HG02840 (cell line): ENCODE measurements at regions not wholly inside any gene's neighbourhood (a gene's known extent, or its start where the extent isn't known, plus 50 kb on each side); places are given as distances from the start of the nearest gene placed in this dataset.
A peak's percentile ranks its signal among the peaks of the same experiment; 100 is the strongest.
"Not testable (repeated sequence)": the region's sequence is repeated elsewhere in the genome, so short reads cannot be mapped to it uniquely, and the experiment has no call there.

ENCODE experiments used
- ATAC-seq: cut with Tn5 transposase; IDR thresholded peaks from one replicate; pipeline ENCODE4 v1.9.1; 2021; ENCODE audit warnings: mild to moderate bottlenecking, moderate library complexity, moderate number of reproducible peaks; ENCODE audit not compliant: unreplicated experiment, low FRiP score

DNA sequence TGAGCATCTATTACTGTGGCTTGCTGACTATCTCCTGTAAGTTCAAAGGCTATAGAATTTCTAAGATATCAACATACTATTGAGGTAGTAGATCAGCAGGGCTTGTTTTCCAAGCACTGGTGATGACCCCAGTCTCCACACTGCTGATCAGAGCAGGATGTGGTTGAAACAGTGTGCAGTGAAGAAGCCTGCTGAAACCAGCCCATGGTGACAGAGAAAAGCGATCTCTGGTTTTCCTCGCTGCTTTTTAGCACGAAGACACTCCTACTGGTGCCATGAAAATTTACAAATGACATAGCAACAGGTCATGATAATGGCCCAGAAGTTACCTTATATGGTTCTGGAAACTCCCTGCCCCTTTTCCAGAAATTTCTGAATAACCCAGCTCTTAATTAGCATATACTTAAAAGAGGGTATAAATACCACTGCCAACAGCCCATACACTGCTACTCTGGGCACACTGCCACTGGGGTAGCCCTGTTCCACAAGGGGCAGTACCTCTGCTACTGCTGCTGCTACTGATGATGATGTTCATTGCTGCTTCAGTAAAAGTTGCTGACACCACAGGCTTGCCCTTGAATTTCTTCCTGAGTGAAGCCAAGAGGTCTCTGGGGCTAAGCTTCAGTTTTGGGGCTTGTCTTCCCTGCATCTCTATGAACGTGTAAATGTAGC, 1689.5 kb upstream of the PCDH10 start:
- ATAC-seq, result no peak

DNA sequence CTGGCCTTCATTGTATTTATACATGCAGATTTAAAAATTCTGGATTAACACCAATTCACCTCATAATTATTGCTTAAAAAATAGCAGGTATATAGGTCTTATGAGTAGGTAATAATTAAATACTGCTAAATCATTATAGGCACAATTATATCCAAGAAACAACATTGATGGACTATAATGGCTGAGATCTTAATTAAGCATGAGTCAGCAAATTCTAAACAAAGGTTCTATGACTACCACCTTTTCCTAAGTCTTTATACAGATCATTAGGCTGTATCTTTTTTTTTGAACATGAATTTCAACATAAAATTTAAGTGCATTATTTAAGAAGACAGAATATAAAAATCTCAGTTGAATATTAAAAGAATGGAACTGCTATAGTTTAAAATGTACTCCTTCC, 1678.7 kb upstream of the PCDH10 start:
- ATAC-seq, result no peak

DNA sequence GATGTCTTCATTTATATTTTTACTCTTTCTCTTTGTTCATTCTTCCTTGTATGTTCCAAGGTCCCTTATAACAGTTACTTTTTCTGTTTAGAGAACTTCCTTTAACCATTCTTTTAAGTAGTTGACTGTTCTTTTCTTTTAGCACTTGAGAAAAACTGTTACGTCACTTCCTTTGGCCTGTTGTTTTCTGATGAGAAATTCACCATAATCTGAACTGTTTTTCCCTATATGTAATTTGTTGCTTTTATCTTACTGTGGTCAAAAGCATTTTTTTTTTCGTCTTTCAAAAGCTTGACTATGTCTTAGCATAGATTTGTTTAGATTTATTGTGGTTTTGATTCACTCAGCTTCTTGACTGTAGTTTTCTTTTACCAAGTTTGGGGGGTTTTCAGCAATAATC, 1660.3 kb upstream of the PCDH10 start:
- no peak for ATAC-seq

DNA sequence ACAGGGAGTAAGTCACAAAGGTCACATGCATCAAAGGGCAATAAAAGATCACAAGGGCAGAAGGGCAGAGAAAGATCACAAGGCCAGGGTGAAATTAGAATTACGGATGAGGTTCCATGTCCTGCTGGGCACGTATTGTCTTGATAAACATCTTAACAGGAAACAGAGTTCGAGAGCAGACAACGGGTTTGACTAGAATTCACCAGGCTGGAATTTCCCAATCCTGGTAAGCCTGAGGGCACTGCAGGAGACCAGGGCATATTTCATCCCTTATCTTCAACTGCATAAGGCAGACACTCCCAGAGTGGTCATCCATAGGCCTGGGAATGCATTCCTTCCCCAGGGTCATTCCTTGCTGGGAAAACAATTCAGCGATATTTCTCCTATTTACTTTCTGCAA, 1652.9 kb upstream of the PCDH10 start:
- not testable (repeated sequence) for ATAC-seq

DNA sequence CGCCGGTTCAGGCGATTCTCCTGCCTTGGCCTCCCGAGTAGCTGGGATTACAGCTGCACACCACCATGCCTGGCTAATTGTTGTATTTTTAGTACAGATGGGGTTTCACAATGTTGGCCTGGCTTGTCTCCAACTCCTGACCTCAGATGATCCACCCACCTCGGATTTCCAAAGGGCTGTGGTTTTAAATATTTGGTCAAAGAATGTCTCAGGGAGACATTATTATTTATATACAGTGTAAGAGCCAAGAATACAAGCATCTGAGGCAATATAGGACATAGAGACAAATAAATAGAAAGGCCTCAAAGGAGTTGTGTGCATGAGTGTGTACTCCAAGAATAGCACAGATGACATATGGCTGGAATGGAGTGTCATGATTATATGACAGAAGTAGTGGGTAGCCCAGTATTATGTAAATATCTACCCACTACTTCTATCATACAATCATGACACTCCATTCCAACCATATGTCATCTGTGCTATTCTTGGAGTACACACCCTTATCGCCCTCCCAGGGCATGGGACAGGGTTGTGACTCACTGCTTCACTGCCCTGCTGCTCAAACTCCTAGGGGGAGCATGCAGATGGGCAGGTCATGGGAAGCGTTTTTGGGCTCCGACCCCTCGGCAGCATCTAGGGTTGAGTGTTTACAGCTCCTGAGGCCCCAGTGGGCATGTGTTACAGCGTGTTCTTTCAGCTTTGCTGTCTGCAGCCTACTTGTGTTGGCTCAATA, 1649.8 kb upstream of the PCDH10 start:
- no peak for ATAC-seq

DNA sequence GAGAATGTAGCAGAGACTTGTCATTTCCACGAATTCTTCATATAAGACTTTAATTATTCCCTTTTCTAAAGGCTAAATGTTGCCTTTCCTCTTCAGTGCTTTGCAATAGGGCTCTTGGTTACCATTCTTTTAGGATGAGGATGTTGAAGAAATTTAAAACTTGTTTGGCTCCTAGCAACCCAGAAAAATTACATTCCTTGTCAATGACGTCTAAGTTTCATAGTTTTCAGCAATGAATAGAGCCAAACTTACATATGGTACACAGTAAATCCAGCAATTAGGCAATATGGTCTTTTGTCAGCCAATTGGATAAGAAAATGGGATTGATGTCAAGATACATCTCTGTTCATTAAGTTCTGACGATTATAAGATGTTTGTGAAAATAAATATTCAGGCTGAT, 1639.6 kb upstream of the PCDH10 start:
- no peak for ATAC-seq

DNA sequence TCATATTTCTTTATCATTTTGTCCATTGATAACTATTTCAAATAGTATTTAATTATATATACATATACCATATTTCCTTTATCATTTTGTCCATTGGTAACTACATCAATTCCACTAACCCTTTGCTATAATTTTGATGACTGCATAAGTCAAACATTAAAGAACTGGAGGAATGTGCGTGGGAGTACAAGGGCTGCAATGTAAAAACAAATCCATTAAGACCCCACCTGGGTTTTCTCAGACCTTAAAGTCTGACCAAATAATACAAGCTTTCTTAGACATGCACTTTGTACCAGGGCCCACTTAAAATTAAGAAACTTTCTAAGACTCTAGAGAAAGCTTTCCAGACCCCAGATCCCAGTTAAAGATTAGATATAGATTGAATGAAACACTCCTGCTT, 1622.4 kb upstream of the PCDH10 start:
- ATAC-seq, result no peak

DNA sequence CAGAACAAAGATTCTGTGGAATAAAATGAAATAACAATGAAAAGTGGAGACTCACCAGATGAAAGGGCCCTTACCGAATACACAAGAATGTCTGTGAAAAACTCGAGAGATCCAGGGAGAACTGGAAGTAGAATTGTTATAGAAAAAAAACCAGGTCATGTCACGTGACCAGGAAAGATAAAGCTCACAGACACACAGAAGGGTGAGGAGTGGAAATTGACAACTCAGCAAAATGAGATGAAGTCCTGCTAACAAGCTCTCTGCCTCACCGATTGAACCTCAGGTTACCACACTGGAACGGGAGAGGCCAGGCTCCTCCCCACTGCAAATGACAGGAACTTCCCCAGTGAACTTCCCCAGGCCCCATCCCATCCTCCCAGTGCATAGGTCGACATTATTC, 1618.0 kb upstream of the PCDH10 start:
- ATAC-seq, result no peak

DNA sequence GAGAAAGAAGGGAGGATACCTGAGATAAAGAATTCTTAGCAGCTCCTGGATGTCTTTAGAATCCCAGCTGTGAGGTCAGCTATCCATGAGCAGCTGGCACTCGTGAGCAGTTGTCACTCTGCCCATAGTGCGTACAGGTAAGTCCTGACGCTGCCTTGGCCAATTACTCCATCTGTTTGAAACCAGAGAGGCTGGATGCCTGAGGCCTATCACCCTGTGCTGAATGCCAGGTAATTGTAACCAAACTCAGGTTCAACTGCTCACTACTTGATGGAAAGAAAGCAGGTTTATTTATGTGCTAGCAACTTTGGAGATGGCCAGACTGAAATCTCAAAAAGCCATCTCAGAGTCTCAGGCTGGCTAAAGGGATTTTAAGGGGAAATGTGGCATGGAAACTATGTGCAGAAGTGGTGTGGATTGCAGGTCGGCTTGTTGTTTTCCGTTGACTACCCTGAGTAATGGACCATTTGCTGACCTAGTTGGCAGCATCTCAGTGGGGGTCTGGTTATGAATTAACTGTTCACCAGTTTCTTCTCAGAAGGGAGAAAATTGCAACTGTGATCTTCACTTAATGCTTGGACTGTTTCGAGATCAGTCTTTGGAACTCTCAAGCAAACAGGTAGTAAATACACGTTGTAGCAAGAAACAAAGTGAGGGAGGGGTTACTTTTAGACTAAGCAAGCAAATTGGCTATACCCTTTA, 1614.0 kb upstream of the PCDH10 start:
- ATAC-seq, result no peak

DNA sequence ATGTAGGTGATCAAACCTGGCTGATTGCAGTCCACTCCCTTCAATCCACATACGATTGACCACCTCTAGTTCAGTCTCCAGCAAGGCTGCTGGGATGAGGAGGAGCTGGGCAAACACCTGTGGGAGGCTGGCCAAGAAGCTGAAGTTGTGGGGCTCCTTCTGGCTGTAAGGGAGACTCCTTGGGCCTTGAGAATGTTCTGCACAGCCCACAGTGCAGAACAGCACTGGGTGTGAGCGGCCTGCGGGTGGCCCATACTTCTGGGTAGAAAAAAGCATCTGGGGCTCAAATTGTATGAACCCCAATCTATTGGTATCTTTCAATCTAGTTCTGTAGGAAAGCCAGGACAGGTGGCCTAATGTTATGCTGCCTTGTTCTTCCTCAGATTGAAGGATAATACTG, 1608.8 kb upstream of the PCDH10 start:
- no peak for ATAC-seq

DNA sequence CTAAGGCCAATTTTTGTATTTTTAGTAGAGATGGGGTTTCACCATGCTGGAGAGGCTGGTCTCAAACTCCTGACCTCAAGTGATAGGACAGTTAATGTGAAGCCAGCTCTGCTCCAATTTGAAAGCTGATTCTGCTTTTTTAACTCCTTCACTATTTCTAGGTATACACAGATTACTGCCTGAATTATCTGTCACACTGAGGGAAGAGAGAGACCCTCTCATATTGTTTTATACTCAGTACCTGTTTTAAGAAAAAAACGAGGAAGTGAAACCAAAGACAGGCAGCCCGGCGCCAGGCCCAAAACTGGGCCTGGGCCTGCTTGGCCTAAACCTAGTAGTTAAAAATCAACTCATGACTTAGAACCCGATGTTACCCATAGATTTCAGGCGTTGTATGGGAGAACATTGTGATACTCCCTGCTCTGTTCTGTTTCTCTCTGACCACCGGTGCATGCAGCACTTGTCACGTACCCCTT, 1601.5 kb upstream of the PCDH10 start:
- peak; percentile 85 for ATAC-seq

DNA sequence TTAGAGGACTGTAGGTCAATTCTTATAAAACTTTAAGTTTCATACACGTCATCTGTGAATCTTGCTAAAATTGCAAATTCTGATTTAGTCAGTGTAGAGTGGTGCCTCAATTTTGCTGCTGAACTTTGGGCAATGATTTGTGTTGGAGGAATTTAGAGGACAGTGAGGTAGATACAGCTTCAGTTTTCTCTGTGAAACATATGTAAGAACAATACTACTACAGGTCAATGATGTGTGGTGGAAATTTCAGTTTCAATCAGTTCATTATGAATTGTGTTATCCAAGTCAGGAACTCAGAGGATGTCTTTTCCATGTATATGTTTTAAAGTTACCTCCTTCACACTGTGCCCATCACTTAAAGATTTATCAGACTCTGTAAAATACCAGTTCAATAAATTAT, 1597.8 kb upstream of the PCDH10 start:
- no peak for ATAC-seq

DNA sequence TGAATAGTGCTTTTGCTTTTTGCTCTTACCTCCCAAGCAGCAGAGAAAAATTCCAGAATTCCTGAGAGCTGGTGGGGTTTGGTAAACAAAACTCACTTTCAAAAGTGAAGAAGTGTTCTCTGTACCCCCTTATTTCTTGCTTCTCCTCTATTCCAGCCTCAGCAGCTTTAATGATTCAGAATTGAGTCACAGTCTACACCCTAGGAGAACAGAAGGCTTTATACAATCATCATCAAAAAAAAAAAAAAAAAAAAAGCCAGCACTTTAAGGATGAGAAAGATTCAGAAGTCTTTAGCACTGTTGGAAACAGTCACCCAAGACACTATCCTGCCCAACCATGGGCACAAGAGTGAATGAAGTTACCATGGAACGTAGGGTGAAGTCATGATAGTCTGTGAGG, 1583.1 kb upstream of the PCDH10 start:
- ATAC-seq, result no peak

DNA sequence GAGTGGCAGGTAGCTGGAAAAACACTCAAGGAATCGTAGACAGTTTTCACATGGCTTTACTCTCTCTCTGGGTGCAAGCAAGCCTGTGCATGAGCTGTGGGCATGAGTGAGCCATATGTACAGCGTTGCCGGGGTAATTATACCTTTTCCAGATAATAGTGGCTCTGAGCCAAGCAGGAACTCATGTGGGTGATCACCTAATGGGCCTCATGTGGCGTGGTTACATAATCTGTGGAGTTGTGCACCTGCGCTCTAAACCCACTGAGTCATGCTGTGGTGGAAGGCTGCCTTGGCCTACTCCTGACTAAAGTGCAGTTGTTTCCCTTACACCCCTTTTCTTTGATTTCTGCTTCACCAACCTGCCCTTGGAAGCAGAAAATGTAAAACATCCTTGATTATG, 1564.5 kb upstream of the PCDH10 start:
- ATAC-seq, result no peak

DNA sequence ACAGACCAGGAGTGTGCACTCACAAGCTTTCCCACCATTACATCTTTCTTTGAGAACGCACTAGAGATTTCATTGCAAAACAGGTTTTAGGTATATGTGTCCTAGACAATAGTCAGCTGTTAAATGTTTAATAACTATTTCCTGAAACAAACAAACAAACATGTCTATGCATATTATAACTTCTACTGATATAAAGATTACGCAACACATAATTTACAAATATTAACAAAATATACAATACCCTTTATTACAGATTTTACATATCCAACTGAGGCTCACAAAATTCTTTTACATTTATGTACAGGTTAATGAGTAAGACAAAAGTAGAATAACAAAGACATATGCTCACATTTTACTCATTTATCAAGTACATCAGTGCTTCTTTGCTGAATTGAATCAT, 1554.0 kb upstream of the PCDH10 start:
- ATAC-seq, result no peak

DNA sequence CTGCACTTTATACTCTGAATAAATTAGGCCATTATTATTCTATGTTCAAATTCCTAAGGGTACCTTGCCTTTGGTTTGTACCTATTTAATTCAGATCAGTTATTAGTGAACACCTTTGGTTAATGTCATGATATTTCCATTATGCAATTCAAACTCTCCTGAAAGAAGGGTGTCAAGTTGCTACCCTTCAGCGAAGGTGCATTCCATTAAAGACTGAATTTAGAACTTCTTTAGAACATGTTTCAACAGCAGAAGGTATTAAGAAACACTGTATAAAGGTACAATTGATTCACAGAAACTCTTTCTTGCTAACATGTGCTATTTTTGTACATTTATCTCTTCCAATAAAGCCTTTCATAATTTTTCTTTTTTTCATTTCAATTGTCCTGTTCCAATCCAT, 1545.4 kb upstream of the PCDH10 start:
- no peak for ATAC-seq

DNA sequence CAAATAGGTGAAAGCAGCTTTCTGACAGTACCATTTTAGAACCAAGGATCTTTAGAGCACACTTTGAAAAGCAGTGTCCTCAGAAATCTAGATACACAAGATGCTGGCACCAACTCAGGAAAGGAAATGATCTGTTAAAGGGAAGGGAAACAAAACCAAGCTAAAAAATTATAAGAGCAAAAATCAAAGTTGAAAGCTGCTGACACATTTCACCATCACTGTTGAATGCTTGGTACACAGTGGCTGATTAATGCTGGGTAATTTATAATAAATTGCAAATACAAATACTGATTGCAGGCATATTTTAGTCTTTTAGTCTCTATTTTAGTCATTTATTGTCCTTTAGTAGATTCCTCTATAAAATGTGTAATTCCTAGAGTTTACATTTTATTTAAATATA, 1540.1 kb upstream of the PCDH10 start:
- no peak for ATAC-seq

DNA sequence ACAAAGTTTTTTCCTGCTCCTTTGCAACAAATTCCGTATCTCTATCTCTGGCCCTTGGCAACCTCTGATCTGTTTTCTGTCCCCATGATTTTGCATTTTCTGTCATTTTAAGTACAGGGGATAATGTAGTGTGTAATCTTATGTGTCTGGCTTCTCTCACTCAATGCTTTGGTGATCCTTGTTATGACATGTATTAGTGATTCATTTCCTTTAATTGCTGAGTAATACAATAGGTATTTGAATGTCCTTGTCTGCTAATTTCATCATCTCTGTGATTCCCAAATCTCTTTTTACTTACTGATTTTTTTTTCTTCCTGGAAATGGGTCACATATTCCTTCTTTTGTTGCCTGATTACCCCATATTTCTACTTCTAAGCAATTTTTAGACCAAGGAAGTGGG, 1538.6 kb upstream of the PCDH10 start:
- ATAC-seq, result not testable (repeated sequence)

DNA sequence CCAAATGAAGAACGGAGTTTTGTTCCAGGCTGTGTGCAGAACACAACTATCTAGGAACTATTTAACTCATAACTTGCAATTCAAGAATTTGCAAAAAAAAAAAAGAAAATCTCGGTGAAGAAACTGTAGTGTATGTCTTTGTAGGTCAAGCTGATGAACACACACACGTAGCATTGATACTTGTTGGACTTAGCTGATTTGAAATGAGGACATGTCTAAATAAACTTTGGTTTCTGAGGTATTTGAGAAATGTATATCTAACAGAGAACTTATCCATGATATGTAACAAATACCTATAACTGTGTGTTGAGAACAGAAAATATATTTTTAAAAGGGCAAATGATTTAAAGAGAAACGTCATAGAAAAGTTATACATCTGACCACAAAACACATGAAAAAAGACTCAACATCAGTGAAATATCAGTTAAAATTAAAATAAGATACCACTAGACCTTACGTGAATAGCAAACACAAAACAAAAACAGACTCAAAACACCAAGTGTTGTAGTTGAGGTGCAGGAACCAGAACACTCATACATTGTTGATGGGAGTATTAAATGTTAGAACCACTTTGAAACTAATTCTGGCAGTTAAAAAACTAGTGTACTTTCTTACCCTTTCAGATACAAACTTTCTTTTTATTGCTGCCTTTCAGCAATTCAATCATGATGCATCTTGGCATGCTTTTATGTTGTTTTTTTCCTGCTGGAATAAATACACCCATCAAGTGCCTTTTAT, 1535.8 kb upstream of the PCDH10 start:
- peak; percentile 54 for ATAC-seq

DNA sequence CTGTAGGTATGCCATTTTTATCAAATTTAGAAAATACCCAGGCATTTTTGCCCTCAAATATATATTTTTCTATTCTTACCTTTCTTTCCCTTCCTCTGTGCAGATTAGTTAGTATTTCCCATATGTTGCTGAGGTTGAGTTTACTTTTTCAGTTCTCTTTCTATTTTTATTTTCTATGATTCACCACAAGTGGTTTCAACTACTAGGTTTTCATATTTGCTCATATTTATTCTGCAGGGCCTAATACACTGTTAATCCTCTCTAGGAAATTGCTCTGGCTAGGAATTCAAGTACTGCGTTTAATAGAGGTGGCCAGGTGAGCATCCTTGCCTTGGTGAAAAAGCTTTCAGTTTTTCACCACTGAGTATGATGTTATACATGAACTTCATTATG, 1535.3 kb upstream of the PCDH10 start:
- ATAC-seq, result peak; percentile 99

DNA sequence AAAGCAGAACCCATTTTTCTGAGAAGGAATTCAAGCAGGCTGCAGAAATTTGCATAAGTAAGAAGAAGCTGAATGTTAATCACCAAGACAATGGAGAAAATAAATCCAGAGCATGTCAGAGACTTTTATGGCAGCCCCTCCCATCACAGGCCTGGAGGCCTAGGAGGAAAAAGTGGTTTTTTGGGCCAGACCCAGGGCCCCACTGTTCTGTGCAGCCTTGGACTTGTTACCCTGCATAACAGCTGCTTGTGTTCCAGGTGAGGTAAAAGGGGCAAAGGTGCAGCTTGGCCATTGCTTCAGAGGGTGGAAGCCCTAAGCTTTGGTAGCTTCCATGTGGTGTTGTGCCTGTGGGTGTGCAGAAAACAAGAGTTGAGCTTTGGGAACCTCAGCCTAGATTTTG, 1516.2 kb upstream of the PCDH10 start:
- no peak for ATAC-seq
